Endothelial cell of umbilical vein (primary cell): ENCODE measurements at regions not wholly inside any gene's neighbourhood (a gene's known extent, or its start where the extent isn't known, plus 50 kb on each side); places are given as distances from the start of the nearest gene placed in this dataset.

ENCODE experiments used
- BruUV-seq: library from RNA; stranded (reverse); fragments of 400-500 nt; replicated peaks from 2 replicates; lab custom pipeline; 2021; lab: Mats Ljungman, UMichigan
- CTCF ChIA-PET: fragments of 300-600, 350-600 bp; sonication (Branson Sonifier 250); formaldehyde crosslinking; loops from one replicate; lab custom pipeline; 2021; ENCODE audit warnings: antibody characterized with exemption, inconsistent platforms; lab: Charles Lee
- POLR2A ChIA-PET: fragments of 300-600, 350-600 bp; sonication (Branson Sonifier 250); formaldehyde crosslinking; loops from one replicate; lab custom pipeline; 2021; ENCODE audit warnings: antibody characterized with exemption, inconsistent platforms; lab: Charles Lee
- DNase-seq: peaks from one replicate; pipeline ENCODE4 v3.0.0-alpha.2; 2011; ENCODE audit warnings: low read depth, low spot score
- FAIRE-seq: peaks from 2 replicates; lab custom pipeline; 2011; peaks lifted over from hg19 to GRCh38; lab: Jason Lieb, UNC
- H2AFZ ChIP-seq: 2 replicates; pipeline ENCODE4 v1.6.0; 2012; ENCODE audit warnings: low read depth, low read length, control low read depth, inconsistent platforms
- H3K27ac ChIP-seq: 2 replicates; pipeline ENCODE4 v1.5.1; 2011; ENCODE audit warnings: low read depth, mild to moderate bottlenecking, control low read depth, low read length, moderate library complexity; ENCODE audit not compliant: insufficient read depth
- H3K27me3 ChIP-seq, 2 experiments: 2 replicates each; pipeline versions ENCODE4 v1.6.0 to v1.6.1; 2011; ENCODE audit warnings: low read length in 2 of 2, mixed read lengths in 1 of 2; ENCODE audit not compliant: control insufficient read depth in 2 of 2, insufficient read depth in 2 of 2
- H3K36me3 ChIP-seq, 2 experiments: 2 replicates in 1 of 2; 3 replicates in 1 of 2; pipeline ENCODE4 v1.5.1; 2011; ENCODE audit warnings: low read length in 2 of 2, mild to moderate bottlenecking in 1 of 2, moderate library complexity in 1 of 2; ENCODE audit not compliant: control insufficient read depth in 2 of 2, insufficient read depth in 2 of 2; ENCODE audit errors: extremely low read depth in 1 of 2
- H3K4me1 ChIP-seq: 3 replicates; pipeline ENCODE4 v1.5.1; 2011; ENCODE audit warnings: mild to moderate bottlenecking, low read length; ENCODE audit not compliant: control insufficient read depth, insufficient read depth; ENCODE audit errors: extremely low read depth
- H3K4me2 ChIP-seq: 2 replicates; pipeline ENCODE4 v1.6.1; 2011; ENCODE audit warnings: low read length, control low read depth, mixed read lengths; ENCODE audit not compliant: insufficient read depth
- H3K4me3 ChIP-seq, 3 experiments: fragments of 200-600 bp in 1 of 3; sonication (generic), shearing (Covaris generic) in 1 of 3; replicated peaks in 1 of 3; 2 replicates each; pipeline ENCODE4 v1.5.1; 2011 to 2016; ENCODE audit warnings: control low read depth in 3 of 3, low read length in 3 of 3, mild to moderate bottlenecking in 2 of 3, inconsistent platforms in 1 of 3, low read depth in 1 of 3, moderate library complexity in 1 of 3; ENCODE audit not compliant: insufficient read depth in 1 of 3
- H3K79me2 ChIP-seq: 2 replicates; pipeline ENCODE4 v1.6.0; 2012; ENCODE audit warnings: low read length, inconsistent platforms; ENCODE audit not compliant: control insufficient read depth, insufficient read depth
- H3K9ac ChIP-seq: replicated peaks from 2 replicates; pipeline ENCODE3; 2011; ENCODE audit warnings: low read length, control low read depth; ENCODE audit not compliant: insufficient read depth; ENCODE audit errors: extremely low read depth
- H3K9me1 ChIP-seq: replicated peaks from 3 replicates; pipeline ENCODE4 v1.6.0; 2011; ENCODE audit warnings: mild to moderate bottlenecking, low read length; ENCODE audit not compliant: control insufficient read depth, insufficient read depth; ENCODE audit errors: extremely low read depth
- H3K9me3 ChIP-seq: replicated peaks from 2 replicates; pipeline ENCODE4 v1.5.1; 2012; ENCODE audit warnings: low read length, inconsistent platforms; ENCODE audit not compliant: control insufficient read depth, insufficient read depth
- H4K20me1 ChIP-seq: replicated peaks from 2 replicates; pipeline ENCODE3; 2011; ENCODE audit warnings: mild to moderate bottlenecking, low read length; ENCODE audit not compliant: control insufficient read depth, insufficient read depth; ENCODE audit errors: extremely low read depth
- EZH2 ChIP-seq: IDR thresholded peaks from 2 replicates; pipeline ENCODE4 v1.6.1; 2012; ENCODE audit warnings: borderline replicate concordance, low read depth, mild to moderate bottlenecking, moderate library complexity, low read length, inconsistent platforms; ENCODE audit not compliant: severe bottlenecking
- FOS ChIP-seq: IDR thresholded peaks from 2 replicates; pipeline ENCODE4 v1.6.1; 2011; ENCODE audit warnings: mild to moderate bottlenecking, low read length, moderate library complexity, borderline replicate concordance; ENCODE audit not compliant: insufficient read depth
- GATA2 ChIP-seq: IDR thresholded peaks from 2 replicates; pipeline ENCODE4 v1.7.0; 2011; ENCODE audit warnings: low read depth, mild to moderate bottlenecking, moderate library complexity, mixed read lengths, low read length; ENCODE audit not compliant: insufficient read length, insufficient read depth
- MYC ChIP-seq: IDR thresholded peaks from one replicate; pipeline ENCODE4 v1.6.1; 2011; ENCODE audit warnings: mild to moderate bottlenecking, low read depth, low read length
- POLR2A ChIP-seq: IDR thresholded peaks from 2 replicates; pipeline ENCODE4 v1.6.1; 2012; ENCODE audit warnings: low read depth, mild to moderate bottlenecking, control low read depth, low read length
- POLR2AphosphoS5 ChIP-seq: IDR thresholded peaks from 2 replicates; pipeline ENCODE4 v1.6.1; 2012; ENCODE audit warnings: low read depth, mild to moderate bottlenecking, control low read depth, low read length, moderate library complexity; ENCODE audit not compliant: insufficient read depth
- dilution Hi-C: fragments of 300-500 bp; cut with MboI; formaldehyde crosslinking; loops from one replicate; pipeline ENCODE4 v1.15.0; 2019; ENCODE audit warnings: low sequenced_read_pairs; ENCODE audit not compliant: extremely low pct_ligation_motif_present
- intact Hi-C: fragments of 100-400 bp; cut with micrococcal nuclease; formaldehyde crosslinking; loops from one replicate; pipeline ENCODE4 v1.10.0; 2022
- TF ChIP-seq, protein P1 (sequence below): IDR thresholded peaks from 2 replicates; pipeline ENCODE4 v1.6.1; 2011; ENCODE audit not compliant: insufficient read depth, insufficient read length
- TF ChIP-seq, protein P2 (sequence below), 2 donors: IDR thresholded peaks; 1 replicate in 1 of 2; 2 replicates in 1 of 2; pipeline ENCODE4 v1.5.1; 2011; ENCODE audit warnings: low read length in 2 of 2, mild to moderate bottlenecking in 2 of 2, moderate library complexity in 2 of 2, control low read depth in 1 of 2, inconsistent platforms in 1 of 2, low read depth in 1 of 2; ENCODE audit not compliant: insufficient read depth in 1 of 2; ENCODE audit errors: extremely low read depth in 1 of 2

DNA sequence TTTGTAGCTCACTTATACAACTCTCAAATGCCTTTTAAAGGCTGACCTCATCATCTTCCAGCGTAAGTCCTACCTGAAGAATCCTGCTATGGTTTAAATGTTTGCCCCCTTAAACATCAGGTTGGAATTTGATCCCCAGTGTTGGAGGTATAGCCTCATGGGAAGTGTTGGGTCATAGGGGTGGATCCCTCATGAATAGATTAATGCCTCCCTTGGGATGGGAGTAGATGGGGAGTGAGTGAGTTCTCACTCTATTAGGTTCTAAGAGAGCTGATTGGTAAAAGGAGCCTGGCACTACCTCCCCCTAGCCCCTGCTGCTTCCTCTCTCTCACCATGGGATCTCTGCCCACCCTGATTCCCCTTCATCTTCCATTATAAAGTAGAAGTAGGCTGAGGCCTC lies 285.6 kb downstream of the FZD1 start:
- H3K9me3 ChIP-seq: no peaks in the 10 kb centered on the region
- H4K20me1 ChIP-seq: no peaks in the 10 kb centered on the region
- H3K36me3 ChIP-seq: no peaks in the 10 kb centered on the region
- no peak overlapping the region for H3K4me3 ChIP-seq
- DNase-seq (no peak), FAIRE-seq (no peak)
- no peak overlapping the region for H3K9ac ChIP-seq
- POLR2A ChIA-PET: no interaction called here
- H3K4me1 ChIP-seq: peaks cover 2% of the 10 kb centered on the region
- BruUV-seq: no TSS peak
- TF ChIP-seq EZH2: no peak
- no peak for TF ChIP-seq MYC
- TF ChIP-seq, protein P1, sequence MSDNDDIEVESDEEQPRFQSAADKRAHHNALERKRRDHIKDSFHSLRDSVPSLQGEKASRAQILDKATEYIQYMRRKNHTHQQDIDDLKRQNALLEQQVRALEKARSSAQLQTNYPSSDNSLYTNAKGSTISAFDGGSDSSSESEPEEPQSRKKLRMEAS: no peak
- no peak for TF ChIP-seq GATA2
- TF ChIP-seq POLR2AphosphoS5: no peak
- TF ChIP-seq, protein P2, sequence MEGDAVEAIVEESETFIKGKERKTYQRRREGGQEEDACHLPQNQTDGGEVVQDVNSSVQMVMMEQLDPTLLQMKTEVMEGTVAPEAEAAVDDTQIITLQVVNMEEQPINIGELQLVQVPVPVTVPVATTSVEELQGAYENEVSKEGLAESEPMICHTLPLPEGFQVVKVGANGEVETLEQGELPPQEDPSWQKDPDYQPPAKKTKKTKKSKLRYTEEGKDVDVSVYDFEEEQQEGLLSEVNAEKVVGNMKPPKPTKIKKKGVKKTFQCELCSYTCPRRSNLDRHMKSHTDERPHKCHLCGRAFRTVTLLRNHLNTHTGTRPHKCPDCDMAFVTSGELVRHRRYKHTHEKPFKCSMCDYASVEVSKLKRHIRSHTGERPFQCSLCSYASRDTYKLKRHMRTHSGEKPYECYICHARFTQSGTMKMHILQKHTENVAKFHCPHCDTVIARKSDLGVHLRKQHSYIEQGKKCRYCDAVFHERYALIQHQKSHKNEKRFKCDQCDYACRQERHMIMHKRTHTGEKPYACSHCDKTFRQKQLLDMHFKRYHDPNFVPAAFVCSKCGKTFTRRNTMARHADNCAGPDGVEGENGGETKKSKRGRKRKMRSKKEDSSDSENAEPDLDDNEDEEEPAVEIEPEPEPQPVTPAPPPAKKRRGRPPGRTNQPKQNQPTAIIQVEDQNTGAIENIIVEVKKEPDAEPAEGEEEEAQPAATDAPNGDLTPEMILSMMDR (IDR thresholded peaks at IDR 0.05; ENCODE audit: extremely low read depth in 1 of 2, insufficient read depth in 1 of 2, low read depth in 1 of 2, low read length in 2 of 2): no peak
- TF ChIP-seq POLR2A: no peak
- no peak for TF ChIP-seq FOS
- dilution Hi-C loops (no loop called here), intact Hi-C loops (no loop called here)
- H3K27me3 ChIP-seq: peaks cover 0 to 2% of the 10 kb centered on the region in 2 experiments
- H3K79me2 ChIP-seq: no peaks in the 10 kb centered on the region
- no peak overlapping the region for H3K27ac ChIP-seq
- CTCF ChIA-PET: no interaction called here
- no peak overlapping the region for H2AFZ ChIP-seq
- no peaks in the 10 kb centered on the region for H3K9me1 ChIP-seq
- H3K4me2 ChIP-seq: no peak overlapping the region
